A204.1 (cell line): ENCODE measurements at regions not wholly inside any gene's neighbourhood (a gene's known extent, or its start where the extent isn't known, plus 50 kb on each side); places are given as distances from the start of the nearest gene placed in this dataset.
"Not testable (repeated sequence)": the region's sequence is repeated elsewhere in the genome, so short reads cannot be mapped to it uniquely, and the experiment has no call there.

Source experiments
- FAIRE-seq: peaks from 2 replicates; lab custom pipeline; 2012; peaks lifted over from hg19 to GRCh38; lab: Jason Lieb, UNC

- FAIRE-seq, result not testable (repeated sequence)
Measured at GRCh38 chr7:32816409-32816948, 75.1 kb downstream of the KBTBD2 start.

- not testable (repeated sequence) for FAIRE-seq
Measured at GRCh38 chr7:32814779-32815178, 76.8 kb downstream of the KBTBD2 start.

- FAIRE-seq, result no peak
Measured at GRCh38 chr7:32809871-32810270, 81.7 kb downstream of the KBTBD2 start.

GRCh38 chr7:32809347-32809746, 82.2 kb downstream of the KBTBD2 start:
- no peak for FAIRE-seq

- no peak for FAIRE-seq
Measured at GRCh38 chr7:32803406-32804141, 88.0 kb downstream of the KBTBD2 start.

GRCh38 chr7:32802305-32802910, 89.2 kb downstream of the KBTBD2 start:
- no peak for FAIRE-seq

GRCh38 chr7:32793053-32793452, 98.5 kb downstream of the KBTBD2 start:
- FAIRE-seq, result not testable (repeated sequence)

GRCh38 chr7:32790766-32791430, 100.7 kb downstream of the KBTBD2 start:
- FAIRE-seq, result not testable (repeated sequence)

- not testable (repeated sequence) for FAIRE-seq
Measured at GRCh38 chr7:32789266-32789665, 102.3 kb downstream of the KBTBD2 start.

- not testable (repeated sequence) for FAIRE-seq
Measured at GRCh38 chr7:32788174-32788573, 103.4 kb downstream of the KBTBD2 start.

GRCh38 chr7:32785365-32785944, 106.1 kb downstream of the KBTBD2 start:
- FAIRE-seq, result not testable (repeated sequence)

- FAIRE-seq, result not testable (repeated sequence)
Measured at GRCh38 chr7:32779895-32780294, 111.7 kb downstream of the KBTBD2 start.

- no peak for FAIRE-seq
Measured at GRCh38 chr7:32779167-32779566, 112.4 kb downstream of the KBTBD2 start.

- not testable (repeated sequence) for FAIRE-seq
Measured at GRCh38 chr7:32777041-32777666, 114.4 kb downstream of the KBTBD2 start.

GRCh38 chr7:32776318-32776717, 115.2 kb downstream of the KBTBD2 start:
- FAIRE-seq, result not testable (repeated sequence)

- not testable (repeated sequence) for FAIRE-seq
Measured at GRCh38 chr7:32775809-32776208, 115.8 kb downstream of the KBTBD2 start.

GRCh38 chr7:32774541-32774951, 117.0 kb downstream of the KBTBD2 start:
- no peak for FAIRE-seq

GRCh38 chr7:32768866-32769510, 122.6 kb downstream of the KBTBD2 start:
- FAIRE-seq, result not testable (repeated sequence)

GRCh38 chr7:32768338-32768737, 123.2 kb downstream of the KBTBD2 start:
- FAIRE-seq, result not testable (repeated sequence)

GRCh38 chr7:32765649-32766251, 125.8 kb downstream of the KBTBD2 start:
- FAIRE-seq, result peak; percentile 95

- FAIRE-seq, result no peak
Measured at GRCh38 chr7:32765185-32765584, 126.4 kb downstream of the KBTBD2 start.
